Nephron (organoid): ENCODE measurements at regions not wholly inside any gene's neighbourhood (a gene's known extent, or its start where the extent isn't known, plus 50 kb on each side); places are given as distances from the start of the nearest gene placed in this dataset.

Source experiments
- H3K27ac Mint-ChIP-seq, 3 experiments: 2 replicates each; pipeline ENCODE4 v1.8.0; 2020; ENCODE audit warnings: mixed read lengths in 3 of 3, mild to moderate bottlenecking in 2 of 3, moderate library complexity in 1 of 3
- H3K27me3 Mint-ChIP-seq: 2 replicates; pipeline ENCODE4 v1.8.0; 2021; ENCODE audit warnings: low read depth, mild to moderate bottlenecking, moderate library complexity, mixed read lengths
- H3K36me3 Mint-ChIP-seq: 2 replicates; pipeline ENCODE4 v1.8.0; 2020; ENCODE audit warnings: low read depth, mixed read lengths
- H3K4me1 Mint-ChIP-seq: 2 replicates; pipeline ENCODE4 v1.8.0; 2020; ENCODE audit warnings: mixed read lengths
- H3K4me3 Mint-ChIP-seq, 3 experiments: 2 replicates each; pipeline ENCODE4 v1.8.0; 2020; ENCODE audit warnings: mild to moderate bottlenecking in 3 of 3, mixed read lengths in 3 of 3, moderate library complexity in 2 of 3
- H3K9me3 Mint-ChIP-seq: 2 replicates; pipeline ENCODE4 v1.8.0; 2020; ENCODE audit warnings: mixed read lengths
- CTCF ChIP-seq, 3 experiments: fragments of 200-600 bp; sonication (generic); IDR thresholded peaks; one replicate each; pipeline ENCODE4 v1.5.0; 2021; ENCODE audit warnings: antibody characterized with exemption in 3 of 3; ENCODE audit not compliant: unreplicated experiment in 3 of 3

DNA sequence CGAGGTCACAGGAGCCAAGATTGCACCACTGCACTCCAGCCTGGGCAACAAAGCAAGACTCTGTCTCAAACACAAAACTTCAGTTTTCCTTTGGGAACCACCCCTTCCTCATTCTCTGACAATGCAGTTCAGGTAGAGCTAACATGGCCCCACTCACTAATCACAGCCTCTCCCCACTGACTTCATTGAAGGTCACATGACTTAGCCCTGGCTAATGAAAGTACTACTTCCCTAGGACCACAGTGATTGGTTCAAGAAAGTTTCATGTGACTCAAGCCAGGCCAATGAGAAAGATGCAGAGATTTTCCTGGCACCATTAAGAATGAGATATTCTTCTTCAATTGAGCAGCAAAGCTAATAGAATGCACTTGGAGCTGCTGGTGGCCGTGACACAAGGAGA, 67.2 kb upstream of the GPBP1 start:
- peaks cover 6% of the 10 kb centered on the region for H3K27me3 Mint-ChIP-seq
- no peaks in the 10 kb centered on the region for H3K4me1 Mint-ChIP-seq
- no peak overlapping the region for H3K27ac Mint-ChIP-seq
- H3K36me3 Mint-ChIP-seq, result no peaks in the 10 kb centered on the region
- no peak overlapping the region for H3K4me3 Mint-ChIP-seq
- H3K9me3 Mint-ChIP-seq, result no peaks in the 10 kb centered on the region
- TF ChIP-seq CTCF (IDR thresholded peaks at IDR 0.05; ENCODE audit: unreplicated experiment in 3 of 3), result no peak

GRCh38 chr5:57111993-57112392, 61.9 kb upstream of the GPBP1 start:
- Mint-ChIP-seq H3K9me3 (no peaks in the 10 kb centered on the region), H3K27ac (no peak overlapping the region), H3K4me3 (no peak overlapping the region), H3K4me1 (no peaks in the 10 kb centered on the region), H3K36me3 (no peaks in the 10 kb centered on the region), H3K27me3 (no peaks in the 10 kb centered on the region)
- TF ChIP-seq CTCF (IDR thresholded peaks at IDR 0.05; ENCODE audit: unreplicated experiment in 3 of 3), result no peak

DNA sequence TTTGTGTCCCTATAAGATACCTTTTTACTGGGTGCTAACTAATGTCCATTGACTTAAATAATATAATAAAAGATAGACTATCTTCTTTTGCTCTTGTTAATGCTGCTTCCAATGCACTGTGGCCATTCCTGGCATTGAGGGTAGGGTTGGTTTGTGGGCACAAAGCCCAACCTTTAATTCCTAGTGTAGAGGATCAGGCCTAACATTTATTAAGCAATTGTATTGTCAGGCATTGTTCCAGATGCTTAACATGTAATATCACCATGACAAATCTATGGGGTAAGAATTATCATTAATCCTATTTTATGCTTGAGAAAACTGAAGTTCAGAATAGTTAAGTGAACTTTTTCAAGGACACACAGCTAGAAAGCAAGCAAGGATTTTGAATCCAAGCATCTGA, 60.4 kb upstream of the GPBP1 start:
- no peak for TF ChIP-seq CTCF (IDR thresholded peaks at IDR 0.05; ENCODE audit: unreplicated experiment in 3 of 3)
- Mint-ChIP-seq H3K4me3 (no peak overlapping the region), H3K36me3 (no peaks in the 10 kb centered on the region), H3K27me3 (no peaks in the 10 kb centered on the region), H3K4me1 (no peaks in the 10 kb centered on the region), H3K9me3 (no peaks in the 10 kb centered on the region), H3K27ac (no peak overlapping the region)

- Mint-ChIP-seq H3K27me3 (no peaks in the 10 kb centered on the region), H3K4me1 (no peaks in the 10 kb centered on the region), H3K4me3 (no peak overlapping the region), H3K36me3 (no peaks in the 10 kb centered on the region), H3K9me3 (peaks cover 4% of the 10 kb centered on the region), H3K27ac (no peak overlapping the region)
- TF ChIP-seq CTCF (IDR thresholded peaks at IDR 0.05; ENCODE audit: unreplicated experiment in 3 of 3), result no peak
These were observed 56.3 kb upstream of the GPBP1 start for GRCh38 chr5:57117596-57117995.

DNA sequence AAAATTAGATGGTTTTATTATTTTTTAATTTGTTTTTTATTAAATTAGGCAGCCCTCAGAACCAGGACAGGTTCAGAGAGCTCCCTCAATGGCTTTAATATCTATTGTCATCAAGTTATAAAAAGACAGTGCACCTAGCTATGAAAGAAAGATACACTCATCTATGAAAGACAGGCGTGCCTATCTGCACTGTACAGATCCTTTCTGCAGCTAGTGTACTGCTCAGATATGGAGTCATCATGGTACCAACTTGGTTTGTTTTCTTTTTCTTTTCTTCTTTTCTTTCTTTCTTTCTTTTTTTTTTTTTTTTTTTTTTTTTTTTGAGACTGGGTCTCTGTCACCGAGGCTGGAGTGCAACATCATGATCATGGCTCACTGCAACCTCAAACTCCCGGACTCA, 54.8 kb upstream of the GPBP1 start:
- no peak for TF ChIP-seq CTCF (IDR thresholded peaks at IDR 0.05; ENCODE audit: unreplicated experiment in 3 of 3)
- Mint-ChIP-seq H3K27me3 (no peaks in the 10 kb centered on the region), H3K27ac (no peak overlapping the region), H3K36me3 (no peaks in the 10 kb centered on the region), H3K9me3 (peaks cover 10% of the 10 kb centered on the region), H3K4me1 (no peaks in the 10 kb centered on the region), H3K4me3 (no peak overlapping the region)

DNA sequence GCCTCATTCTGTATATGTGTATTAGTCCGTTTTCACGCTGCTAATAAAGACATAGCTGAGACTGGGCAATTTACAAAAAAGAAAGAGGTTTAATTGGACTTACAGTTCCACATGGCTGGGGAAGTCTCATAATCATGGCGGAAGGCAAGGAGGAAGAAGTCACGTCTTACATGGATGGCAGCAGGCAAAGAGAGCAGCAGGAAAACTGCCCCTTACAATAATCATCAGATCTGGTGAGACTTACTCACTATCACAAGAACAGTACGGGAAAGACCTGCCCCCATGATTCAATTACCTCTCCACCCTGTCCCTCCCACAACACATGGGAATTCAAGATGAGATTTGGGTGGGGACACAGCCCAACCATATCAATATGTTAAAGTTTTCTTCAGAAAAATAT, 49.8 kb upstream of the GPBP1 start:
- no peak for TF ChIP-seq CTCF (IDR thresholded peaks at IDR 0.05; ENCODE audit: unreplicated experiment in 3 of 3)
- no peak overlapping the region for H3K4me3 Mint-ChIP-seq
- H3K27ac Mint-ChIP-seq, result no peak overlapping the region
- no peaks in the 10 kb centered on the region for H3K4me1 Mint-ChIP-seq
- H3K36me3 Mint-ChIP-seq, result no peaks in the 10 kb centered on the region
- H3K9me3 Mint-ChIP-seq, result peaks cover 10% of the 10 kb centered on the region
- H3K27me3 Mint-ChIP-seq, result no peaks in the 10 kb centered on the region
